ENCODE measurements at regions not wholly inside any gene's neighbourhood (a gene's known extent, or its start where the extent isn't known, plus 50 kb on each side); places are given as distances from the start of the nearest gene placed in this dataset.
"Not testable (repeated sequence)": the region's sequence is repeated elsewhere in the genome, so short reads cannot be mapped to it uniquely, and the experiment has no call there.

- no peak for DNase-seq (ENCODE audit: low read depth in 1 of 2, low spot score in 1 of 2)
Observed at GRCh38 chr13:65529541-65529940, 1700.6 kb downstream of the PCDH9 start.

GRCh38 chr13:65508745-65509144 lies 1721.4 kb downstream of the PCDH9 start:
- no peak for DNase-seq (ENCODE audit: low read depth in 1 of 2, low spot score in 1 of 2)

DNA sequence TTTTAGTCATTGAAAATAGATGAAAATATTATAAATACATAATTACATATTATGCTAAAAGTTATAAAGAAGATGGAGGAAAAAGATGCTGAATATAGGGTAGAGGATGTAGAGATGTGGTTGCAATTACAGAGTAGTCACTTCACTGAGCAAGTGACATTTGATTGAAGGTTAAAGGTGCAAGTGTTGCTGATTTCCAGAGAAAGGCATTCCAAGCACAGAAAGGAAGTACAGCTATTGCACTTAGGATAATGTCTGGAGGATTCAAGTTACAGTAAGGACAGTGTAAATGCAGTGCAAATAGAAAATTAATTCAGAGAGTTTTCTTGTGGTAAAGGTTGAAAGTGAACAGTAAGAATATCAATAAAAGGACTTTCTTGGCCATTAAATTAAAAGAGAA lies 1721.8 kb downstream of the PCDH9 start:
- DNase-seq (ENCODE audit: low read depth in 1 of 2, low spot score in 1 of 2): no peak

DNA sequence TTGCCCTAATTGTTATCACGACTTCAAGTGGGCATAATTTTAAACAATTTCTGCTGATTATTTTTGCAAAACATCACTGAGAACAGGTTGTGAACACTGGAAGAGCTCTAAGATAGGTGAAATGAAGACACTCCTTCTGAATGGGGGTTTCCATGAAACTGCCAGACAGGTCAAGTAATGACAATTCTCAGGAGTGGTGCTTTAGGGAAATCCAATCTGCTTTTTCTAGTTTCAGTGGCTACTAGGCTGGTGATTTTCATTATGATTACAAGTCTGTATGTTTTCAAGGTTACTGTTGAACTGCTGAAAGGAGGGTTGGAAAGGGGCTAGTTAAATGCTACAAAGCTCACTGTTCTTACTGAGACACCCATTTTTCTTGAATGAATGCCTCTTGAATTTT lies 1724.2 kb downstream of the PCDH9 start:
- no peak for DNase-seq (ENCODE audit: low read depth in 1 of 2, low spot score in 1 of 2)

DNA sequence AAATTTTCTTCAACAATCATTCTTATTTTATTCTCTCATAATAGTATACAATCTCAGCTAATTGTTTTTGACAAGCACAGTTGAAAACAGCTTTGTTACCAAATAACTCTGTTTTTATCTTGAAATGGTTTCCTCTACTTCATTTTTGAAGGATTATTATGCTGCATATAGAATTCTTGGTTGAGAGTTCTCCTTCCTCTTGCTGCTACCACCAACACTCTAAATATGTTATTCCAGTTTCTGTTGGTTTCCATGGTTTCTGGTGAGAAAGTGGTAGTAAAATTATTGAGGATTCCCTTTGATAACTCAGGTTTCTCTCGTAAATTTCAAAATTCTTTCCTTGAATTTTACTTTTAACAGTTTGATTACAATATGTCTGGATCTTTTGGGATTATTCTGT lies 1725.9 kb downstream of the PCDH9 start:
- DNase-seq (ENCODE audit: low read depth in 1 of 2, low spot score in 1 of 2): no peak

DNA sequence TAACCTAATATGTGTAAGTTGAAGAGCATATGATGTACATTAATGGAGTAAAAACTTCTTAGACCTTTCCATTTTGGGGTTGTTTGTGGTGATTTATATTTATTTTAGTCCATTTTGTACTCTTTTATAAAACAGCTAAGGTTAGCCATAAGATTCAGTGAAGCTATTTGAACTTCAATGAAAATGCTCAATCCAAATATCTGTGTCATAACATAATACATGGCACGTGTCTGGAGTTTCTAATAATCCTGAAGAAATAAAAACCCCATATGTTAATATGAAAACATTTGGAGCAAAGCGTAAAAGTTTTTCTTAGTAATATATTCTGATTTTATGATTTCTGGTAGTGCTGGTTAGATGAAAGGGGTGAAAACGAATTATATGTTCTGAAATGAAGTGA lies 1729.7 kb downstream of the PCDH9 start:
- DNase-seq (ENCODE audit: low read depth in 1 of 2, low spot score in 1 of 2): no peak

- DNase-seq (ENCODE audit: low read depth in 1 of 2, low spot score in 1 of 2): no peak
Observed at GRCh38 chr13:65499256-65499655, 1730.9 kb downstream of the PCDH9 start.

DNA sequence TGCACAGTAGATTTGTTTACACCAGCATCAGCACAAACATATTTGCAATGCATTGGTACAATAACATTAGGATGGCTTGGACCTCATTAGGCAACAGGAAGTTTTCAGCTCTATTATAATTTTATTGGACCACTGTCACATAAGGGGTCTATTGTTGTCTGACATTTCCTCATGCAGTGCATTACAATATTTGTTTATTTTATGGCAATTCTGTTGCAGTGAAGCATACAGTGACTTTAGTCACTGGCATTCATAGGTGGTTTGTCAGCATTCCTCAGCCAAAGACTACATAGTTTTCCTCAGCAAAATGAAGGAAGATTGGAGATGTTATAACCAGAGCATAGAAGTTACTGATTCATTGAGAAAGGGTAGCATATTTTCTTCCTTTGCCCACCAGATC lies 1732.9 kb downstream of the PCDH9 start:
- DNase-seq (ENCODE audit: low read depth in 1 of 2, low spot score in 1 of 2): no peak

GRCh38 chr13:65490725-65491124 lies 1739.4 kb downstream of the PCDH9 start:
- not testable (repeated sequence) for DNase-seq (ENCODE audit: low read depth in 1 of 2, low spot score in 1 of 2)

- no peak for DNase-seq (ENCODE audit: low read depth in 1 of 2, low spot score in 1 of 2)
Observed at GRCh38 chr13:65488606-65489005, 1741.5 kb downstream of the PCDH9 start.

DNA sequence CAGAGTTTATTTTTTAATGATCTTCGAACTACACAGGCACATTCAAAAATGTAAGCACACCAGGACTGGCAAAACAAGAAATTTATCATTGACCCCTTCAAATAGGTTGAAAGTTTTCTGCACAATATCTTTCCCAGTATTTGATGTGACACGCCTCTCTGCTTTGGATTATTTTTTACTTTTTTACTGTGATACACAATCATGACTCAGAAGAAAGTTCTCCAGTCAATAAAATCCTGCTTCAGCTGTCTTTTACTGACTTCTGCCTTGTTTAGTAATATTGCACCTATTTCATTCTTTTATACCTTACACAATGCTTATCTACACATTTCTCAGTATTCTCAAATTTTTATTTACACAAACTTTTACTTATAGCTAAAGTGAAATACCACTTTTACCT lies 1750.4 kb downstream of the PCDH9 start:
- no peak for DNase-seq (ENCODE audit: low read depth in 1 of 2, low spot score in 1 of 2)

GRCh38 chr13:65473196-65473595 lies 1756.9 kb downstream of the PCDH9 start:
- DNase-seq (ENCODE audit: low read depth in 1 of 2, low spot score in 1 of 2): no peak

DNA sequence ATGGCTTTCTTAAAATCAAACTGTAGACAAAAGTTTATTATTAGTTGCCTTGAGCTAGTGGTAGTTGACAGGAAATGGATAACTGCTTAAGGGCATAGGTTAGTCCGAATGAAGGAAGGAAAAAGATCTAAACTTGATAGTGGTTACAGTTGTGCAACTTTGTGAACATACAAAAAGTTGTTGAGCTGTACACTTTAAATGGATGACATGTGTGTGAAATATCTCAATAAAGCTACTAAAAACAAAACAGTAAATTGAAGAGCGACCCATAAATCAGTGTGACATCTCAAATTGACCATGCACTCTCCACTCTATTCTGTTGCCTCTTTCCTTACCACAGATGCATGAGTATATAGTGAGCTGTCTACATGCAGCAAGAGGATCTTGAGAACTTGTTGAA lies 1757.8 kb downstream of the PCDH9 start:
- no peak for DNase-seq (ENCODE audit: low read depth in 1 of 2, low spot score in 1 of 2)

GRCh38 chr13:65470781-65471180 lies 1759.4 kb downstream of the PCDH9 start:
- DNase-seq (ENCODE audit: low read depth in 1 of 2, low spot score in 1 of 2): no peak

DNA sequence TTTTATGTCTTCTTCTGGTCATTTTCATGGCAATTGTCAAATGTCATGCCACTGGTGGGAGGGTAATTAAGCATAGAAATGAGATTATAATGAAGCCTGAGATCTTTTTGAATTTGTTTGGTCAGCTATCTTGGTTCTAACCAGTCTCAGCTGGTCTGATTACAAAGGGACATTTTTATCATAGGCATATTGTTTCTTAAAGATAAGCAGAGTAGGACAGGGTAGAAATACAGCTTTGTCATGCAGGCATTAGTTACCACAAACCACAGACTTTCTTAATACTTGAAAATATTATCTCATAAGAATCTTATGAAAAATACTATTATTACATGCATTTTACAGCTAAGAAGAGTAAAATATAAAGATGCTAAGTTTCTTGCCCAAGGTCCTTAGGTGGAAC lies 1761.5 kb downstream of the PCDH9 start:
- no peak for DNase-seq (ENCODE audit: low read depth in 1 of 2, low spot score in 1 of 2)

DNA sequence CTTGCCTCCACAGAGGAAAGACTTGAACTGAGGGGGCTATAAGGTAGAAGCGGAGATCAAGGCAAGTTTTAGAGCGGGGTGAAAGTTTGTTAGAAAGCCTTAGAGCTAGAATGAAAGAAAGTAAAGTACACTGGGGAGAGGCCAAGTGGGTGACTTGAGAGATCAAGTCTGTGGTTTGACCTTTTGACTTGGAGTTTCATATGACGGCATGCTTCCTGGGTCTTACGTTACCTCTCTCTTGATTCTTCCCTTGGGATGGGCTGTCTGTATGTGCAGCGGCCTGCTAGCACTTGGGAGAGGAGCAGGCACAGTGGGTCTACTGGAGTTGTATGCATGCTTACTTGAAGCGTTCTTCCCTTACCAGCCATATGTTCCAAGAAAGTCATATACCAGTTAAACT lies 1768.5 kb downstream of the PCDH9 start:
- DNase-seq (ENCODE audit: low read depth in 1 of 2, low spot score in 1 of 2): no peak

DNA sequence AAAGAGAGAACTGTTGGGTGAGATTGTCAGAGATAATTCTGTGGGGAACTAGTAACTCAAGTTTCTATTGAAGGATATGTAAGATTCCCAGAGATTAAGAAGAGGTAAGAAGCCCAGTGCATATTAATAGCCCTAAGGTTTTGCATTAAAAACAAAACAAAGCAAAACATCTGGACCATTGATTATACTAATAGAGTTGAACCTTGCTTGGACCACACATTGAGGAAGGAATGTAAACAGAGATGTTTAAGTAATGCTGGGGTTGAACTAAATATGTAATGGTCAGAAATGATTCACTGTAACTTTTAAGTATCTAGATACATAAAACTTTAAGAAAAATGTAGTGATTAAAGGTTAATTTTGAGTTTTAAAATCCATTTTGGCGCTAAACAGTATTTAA lies 1770.0 kb downstream of the PCDH9 start:
- no peak for DNase-seq (ENCODE audit: low read depth in 1 of 2, low spot score in 1 of 2)

DNA sequence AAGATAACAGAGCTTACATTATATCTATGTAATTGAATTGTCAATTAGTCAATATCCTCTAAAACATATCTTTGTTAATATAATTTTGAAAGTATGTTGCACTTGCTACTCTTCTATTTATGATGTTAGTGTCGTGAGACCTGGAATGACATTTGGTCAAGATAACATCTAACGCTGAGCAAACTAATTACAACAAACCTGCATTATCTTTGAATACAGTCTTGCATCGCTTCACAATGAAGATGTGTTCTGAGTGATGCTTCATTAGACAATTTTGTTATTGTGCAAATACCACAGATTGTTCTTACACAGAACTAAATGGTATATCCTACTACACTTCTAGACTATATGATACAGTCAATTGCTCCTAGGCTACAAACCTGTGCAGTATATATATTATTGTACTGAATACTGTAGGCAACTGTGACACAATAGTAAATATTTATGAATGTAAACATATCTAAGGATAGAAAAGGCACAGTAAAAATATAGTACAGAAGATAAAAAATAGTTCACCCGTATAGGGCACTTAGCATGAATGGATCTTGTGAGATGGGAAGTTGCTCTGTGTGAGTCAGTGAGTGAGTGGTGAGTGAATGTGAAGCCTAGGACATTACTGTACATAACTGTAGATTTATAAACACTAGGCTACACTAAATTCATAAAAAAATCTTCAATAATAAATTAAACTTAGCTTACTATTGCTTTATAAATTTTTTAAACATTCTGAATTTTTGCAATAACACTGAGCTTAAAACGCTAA lies 1773.8 kb downstream of the PCDH9 start:
- DNase-seq (ENCODE audit: low read depth in 1 of 2, low spot score in 1 of 2): no peak

- DNase-seq (ENCODE audit: low read depth in 1 of 2, low spot score in 1 of 2): no peak
Observed at GRCh38 chr13:65454403-65454802, 1775.7 kb downstream of the PCDH9 start.

- DNase-seq (ENCODE audit: low read depth in 1 of 2, low spot score in 1 of 2): no peak
Observed at GRCh38 chr13:65453982-65454381, 1776.2 kb downstream of the PCDH9 start.

DNA sequence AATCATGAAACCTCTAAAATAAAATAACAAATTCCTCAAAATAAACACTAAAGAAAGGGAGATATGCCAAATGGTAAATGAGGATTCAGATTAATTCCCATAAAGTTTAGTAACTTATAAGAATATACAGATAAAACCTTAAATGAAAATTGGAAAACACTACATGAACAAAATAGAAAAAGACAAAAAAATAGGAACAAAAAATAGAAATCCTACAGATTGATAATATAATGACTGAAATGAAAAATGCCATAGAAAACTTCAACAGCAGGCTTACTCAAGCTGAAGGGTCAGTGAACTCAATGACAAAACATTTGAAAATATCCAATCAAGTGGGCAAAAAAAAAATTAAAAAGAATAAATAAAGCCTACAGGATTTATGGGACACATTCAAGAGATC lies 1784.8 kb downstream of the PCDH9 start:
- DNase-seq (ENCODE audit: low read depth in 1 of 2, low spot score in 1 of 2): no peak

DNA sequence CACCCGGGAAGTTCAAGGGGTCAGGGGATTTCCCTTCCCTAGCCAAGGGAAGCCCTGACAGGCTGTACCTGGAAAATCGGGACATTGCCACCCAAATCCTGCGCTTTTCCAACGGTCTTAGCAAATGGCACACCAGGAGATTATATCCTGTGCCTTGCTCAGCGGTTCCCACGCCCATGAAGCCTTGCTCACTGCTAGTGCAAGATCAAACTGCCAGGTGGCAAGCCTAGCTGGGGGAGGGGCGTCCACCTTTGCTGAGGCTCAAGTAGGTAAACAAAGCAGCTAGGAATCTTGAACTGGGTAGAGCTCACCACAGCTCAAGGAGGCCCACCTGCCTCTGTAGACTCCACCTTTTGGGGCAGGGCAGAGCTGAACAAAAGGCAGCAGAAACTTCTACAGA lies 1794.5 kb downstream of the PCDH9 start:
- DNase-seq (ENCODE audit: low read depth in 1 of 2, low spot score in 1 of 2): no peak

GRCh38 chr13:65417953-65418352 lies 1812.2 kb downstream of the PCDH9 start:
- no peak for DNase-seq (ENCODE audit: low read depth in 1 of 2, low spot score in 1 of 2)

DNA sequence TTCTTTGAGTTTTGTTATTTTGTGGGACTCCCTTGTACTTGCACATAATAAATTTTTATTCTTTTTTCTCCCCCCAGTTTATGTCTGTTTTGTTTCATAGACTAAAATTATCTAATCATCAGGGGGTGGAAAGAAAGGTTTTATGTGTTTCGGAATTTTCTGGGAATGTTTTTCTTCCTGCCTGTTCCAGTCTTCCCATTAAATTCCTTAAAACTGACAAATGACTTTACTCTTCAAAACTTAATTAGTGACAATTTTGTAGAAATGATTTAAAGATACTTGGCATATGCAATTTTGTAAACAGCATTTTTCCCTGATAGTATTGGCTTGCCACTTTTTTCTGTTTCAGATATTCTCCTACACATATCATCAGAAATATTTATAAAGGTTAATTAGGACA lies 1813.4 kb downstream of the PCDH9 start:
- no peak for DNase-seq (ENCODE audit: low read depth in 1 of 2, low spot score in 1 of 2)

All from activated CD4-positive, alpha-beta T cell treated with anti-CD3 and anti-CD28 coated beads, Interleukin-2, amount 50 U/mL, for 24 hours (primary cell).